SK-N-SH (cell line): ENCODE measurements at regions not wholly inside any gene's neighbourhood (a gene's known extent, or its start where the extent isn't known, plus 50 kb on each side); places are given as distances from the start of the nearest gene placed in this dataset.

ENCODE experiments used
- CTCF ChIA-PET: fragments of 300-600, 350-600 bp; formaldehyde crosslinking; extraction: SDS; loops from one replicate; lab custom pipeline; 2021; lab: Yijun Ruan, JAX
- POLR2A ChIA-PET: fragments of 350-600 bp; sonication (Branson Sonifier 250); formaldehyde crosslinking; extraction: SDS; loops from one replicate; lab custom pipeline; 2020; ENCODE audit warnings: antibody characterized with exemption, inconsistent platforms; lab: Yijun Ruan, JAX
- DNase-seq: peaks from one replicate; pipeline ENCODE4 v3.0.0; 2012
- H2AFZ ChIP-seq: fragments of 200-600 bp; sonication (generic); 2 replicates; pipeline ENCODE4 v1.8.1; 2016; ENCODE audit warnings: antibody characterized with exemption, mild to moderate bottlenecking, low read depth
- H3F3A ChIP-seq: fragments of 200-600 bp; sonication (generic); replicated peaks from 2 replicates; pipeline ENCODE3; 2016; ENCODE audit warnings: antibody characterized with exemption, mild to moderate bottlenecking; ENCODE audit not compliant: insufficient read depth
- H3K27ac ChIP-seq, 2 experiments: fragments of 200-500 bp in 1 of 2; fragments of 200-600 bp in 1 of 2; sonication (Bioruptor generic) in 1 of 2; sonication (generic), shearing (Covaris generic) in 1 of 2; 2 replicates each; pipeline versions ENCODE4 v1.5.1 to v1.6.1; 2014 to 2016; ENCODE audit warnings: low read depth in 2 of 2, inconsistent platforms in 1 of 2, low read length in 1 of 2, mild to moderate bottlenecking in 1 of 2, mixed read lengths in 1 of 2
- H3K27me3 ChIP-seq: fragments of 200-600 bp; sonication (generic), shearing (Covaris generic); 2 replicates; pipeline ENCODE4 v1.6.1; 2016; ENCODE audit warnings: mixed run types; ENCODE audit not compliant: insufficient read depth
- H3K36me3 ChIP-seq, 2 experiments: fragments of 200-500 bp in 1 of 2; fragments of 200-600 bp in 1 of 2; sonication (Bioruptor generic) in 1 of 2; sonication (generic) in 1 of 2; replicated peaks in 1 of 2; 2 replicates each; pipeline versions ENCODE3 to v1.5.1; 2014 to 2016; ENCODE audit warnings: low read length in 1 of 2, mild to moderate bottlenecking in 1 of 2; ENCODE audit not compliant: insufficient read depth in 2 of 2, control insufficient read depth in 1 of 2
- H3K4me1 ChIP-seq, 2 experiments: fragments of 200-500 bp in 1 of 2; fragments of 200-600 bp in 1 of 2; sonication (Bioruptor generic) in 1 of 2; sonication (generic), shearing (Covaris generic) in 1 of 2; 2 replicates each; pipeline versions ENCODE4 v1.5.1 to v1.6.1; 2014 to 2016; ENCODE audit warnings: low read depth in 1 of 2, low read length in 1 of 2, mixed run types in 1 of 2; ENCODE audit not compliant: insufficient read depth in 2 of 2, control insufficient read depth in 1 of 2
- H3K4me2 ChIP-seq: fragments of 200-600 bp; sonication (generic), shearing (Covaris generic); 2 replicates; pipeline ENCODE4 v1.6.1; 2017; ENCODE audit warnings: mixed run types
- H3K4me3 ChIP-seq, 2 experiments: fragments of 200-500 bp in 1 of 2; fragments of 200-600 bp in 1 of 2; sonication (Bioruptor generic) in 1 of 2; sonication (generic), shearing (Covaris generic) in 1 of 2; 2 replicates each; pipeline versions ENCODE4 v1.5.1 to v1.8.1; 2014 to 2016; ENCODE audit warnings: low read depth in 2 of 2, inconsistent platforms in 1 of 2, low read length in 1 of 2, mild to moderate bottlenecking in 1 of 2, mixed read lengths in 1 of 2, moderate library complexity in 1 of 2
- H3K79me2 ChIP-seq: fragments of 200-600 bp; sonication (generic); 2 replicates; pipeline ENCODE4 v1.8.1; 2017; ENCODE audit warnings: mild to moderate bottlenecking; ENCODE audit not compliant: insufficient read depth
- H3K9ac ChIP-seq: fragments of 200-600 bp; sonication (generic); 2 replicates; pipeline ENCODE4 v1.6.1; 2017; ENCODE audit warnings: mixed run types
- H3K9me2 ChIP-seq: fragments of 200-600 bp; sonication (generic); 2 replicates; pipeline ENCODE4 v1.6.1; 2017; ENCODE audit warnings: mixed run types
- H3K9me3 ChIP-seq: fragments of 200-600 bp; sonication (generic); 2 replicates; pipeline ENCODE4 v1.6.1; 2017; ENCODE audit warnings: mixed run types, mild to moderate bottlenecking, moderate library complexity
- H4K20me1 ChIP-seq: fragments of 200-600 bp; sonication (generic); 2 replicates; pipeline ENCODE4 v1.6.1; 2017; ENCODE audit warnings: mild to moderate bottlenecking, mixed run types; ENCODE audit not compliant: insufficient read depth
- CHD2 ChIP-seq: fragments of 150-350 bp; IDR thresholded peaks from 2 replicates; pipeline ENCODE4 v1.6.1; 2018; ENCODE audit warnings: low read length; ENCODE audit not compliant: partially characterized antibody
- ELF1 ChIP-seq: IDR thresholded peaks from 2 replicates; pipeline ENCODE4 v1.4.0; 2012
- EP300 ChIP-seq, 2 experiments: IDR thresholded peaks; 2 replicates each; pipeline versions ENCODE4 v1.4.0 to v1.6.1; 2012; ENCODE audit warnings: borderline replicate concordance in 1 of 2, low read depth in 1 of 2, low read length in 1 of 2
- EZH2phosphoT487 ChIP-seq: fragments of 200-600 bp; sonication (generic); IDR thresholded peaks from 2 replicates; pipeline ENCODE4 v1.6.1; 2017; ENCODE audit warnings: low read depth, mixed run types, mild to moderate bottlenecking, antibody characterized with exemption, moderate library complexity, borderline replicate concordance
- FOSL2 ChIP-seq: IDR thresholded peaks from 2 replicates; pipeline ENCODE4 v1.4.0; 2012; ENCODE audit warnings: low read depth, mild to moderate bottlenecking, moderate library complexity, borderline replicate concordance
- FOXM1 ChIP-seq: IDR thresholded peaks from 2 replicates; pipeline ENCODE4 v1.4.0; 2012; ENCODE audit warnings: low read depth, mild to moderate bottlenecking
- GABPA ChIP-seq: IDR thresholded peaks from 2 replicates; pipeline ENCODE4 v1.4.0; 2012; ENCODE audit warnings: low read depth, mild to moderate bottlenecking
- GATA2 ChIP-seq: sonication (generic); formaldehyde crosslinking; IDR thresholded peaks from 2 replicates; pipeline ENCODE4 v1.5.0; 2020; ENCODE audit warnings: mild to moderate bottlenecking, missing genetic modification reagents
- JUND ChIP-seq: IDR thresholded peaks from 2 replicates; pipeline ENCODE4 v1.4.0; 2012
- MXI1 ChIP-seq: IDR thresholded peaks from 2 replicates; pipeline ENCODE4 v1.6.1; 2012; ENCODE audit warnings: mild to moderate bottlenecking, low read depth, low read length, improper control_type of control experiment
- NRF1 ChIP-seq: IDR thresholded peaks from 2 replicates; pipeline ENCODE4 v1.6.1; 2012; ENCODE audit warnings: low read depth, mild to moderate bottlenecking, low read length
- POLR2AphosphoS5 ChIP-seq: IDR thresholded peaks from 2 replicates; pipeline ENCODE4 v1.6.1; 2012; ENCODE audit warnings: low read depth, low read length
- RAD21 ChIP-seq: IDR thresholded peaks from 2 replicates; pipeline ENCODE4 v1.6.1; 2012; ENCODE audit warnings: mild to moderate bottlenecking, low read length
- RFX5 ChIP-seq: IDR thresholded peaks from 2 replicates; pipeline ENCODE4 v1.6.1; 2012; ENCODE audit warnings: mild to moderate bottlenecking, improper control_type of control experiment, low read length
- SIN3A ChIP-seq: IDR thresholded peaks from 2 replicates; pipeline ENCODE4 v1.6.1; 2012; ENCODE audit warnings: low read depth, mild to moderate bottlenecking, low read length, moderate library complexity, borderline replicate concordance
- SMC3 ChIP-seq: IDR thresholded peaks from 2 replicates; pipeline ENCODE4 v1.6.1; 2012; ENCODE audit warnings: low read depth, low read length, improper control_type of control experiment
- TEAD4 ChIP-seq: IDR thresholded peaks from 2 replicates; pipeline ENCODE4 v1.4.0; 2012; ENCODE audit warnings: mild to moderate bottlenecking, borderline replicate concordance; ENCODE audit not compliant: insufficient read depth
- YY1 ChIP-seq: IDR thresholded peaks from 2 replicates; pipeline ENCODE4 v1.4.0; 2012; ENCODE audit warnings: low read depth, mild to moderate bottlenecking
- WGBS: methylation state at CpG from one replicate; pipeline ENCODE4 v1.1.6; 2017; ENCODE audit warnings: low lambda C conversion rate; 5-methylcytosine and 5-hydroxymethylcytosine counted together
- TF ChIP-seq, protein P1 (sequence below): fragments of 150-350 bp; IDR thresholded peaks from 2 replicates; pipeline ENCODE4 v1.6.1; 2016; ENCODE audit warnings: mild to moderate bottlenecking, low read depth, low read length
- TF ChIP-seq, protein P2 (sequence below): IDR thresholded peaks from 2 replicates; pipeline ENCODE4; 2012
- TF ChIP-seq, protein P3 (sequence below): IDR thresholded peaks from 2 replicates; pipeline ENCODE4 v1.4.0; 2012; ENCODE audit warnings: low read depth, borderline replicate concordance
- TF ChIP-seq, protein P4 (sequence below): IDR thresholded peaks from 2 replicates; pipeline ENCODE4 v1.4.0; 2012; ENCODE audit warnings: low read depth

DNA sequence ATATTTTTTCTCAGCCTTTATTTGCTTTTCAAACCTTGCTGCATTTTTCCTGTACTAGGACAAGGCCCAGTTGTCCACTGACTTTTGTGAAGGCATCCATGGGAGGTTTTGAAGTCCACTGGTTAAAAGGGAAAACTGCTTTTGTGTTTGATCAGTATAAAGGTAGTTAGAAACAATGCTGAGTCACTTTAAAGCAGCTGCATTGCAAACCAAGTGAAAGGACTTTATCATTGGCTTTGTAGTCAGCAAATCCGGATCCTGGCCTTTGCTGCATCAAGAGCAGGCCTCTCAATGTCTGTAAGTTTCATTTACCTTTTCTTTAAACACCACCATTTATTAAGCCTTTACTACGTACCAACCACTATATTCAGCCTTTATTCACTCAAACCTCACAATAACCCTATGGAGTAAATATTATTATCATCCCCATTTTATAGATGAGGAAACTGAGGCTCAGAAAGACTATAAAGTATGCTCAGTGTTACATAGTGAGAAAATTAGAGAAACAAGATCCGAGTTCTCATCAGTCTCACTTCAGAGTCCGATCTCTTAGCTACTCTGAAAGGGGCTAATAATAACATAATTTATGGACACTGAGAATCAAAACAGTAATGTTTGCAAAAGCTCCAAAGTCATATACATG is 60.6 kb upstream of the HSD17B12 start (continued):
- TF ChIP-seq, protein P1, sequence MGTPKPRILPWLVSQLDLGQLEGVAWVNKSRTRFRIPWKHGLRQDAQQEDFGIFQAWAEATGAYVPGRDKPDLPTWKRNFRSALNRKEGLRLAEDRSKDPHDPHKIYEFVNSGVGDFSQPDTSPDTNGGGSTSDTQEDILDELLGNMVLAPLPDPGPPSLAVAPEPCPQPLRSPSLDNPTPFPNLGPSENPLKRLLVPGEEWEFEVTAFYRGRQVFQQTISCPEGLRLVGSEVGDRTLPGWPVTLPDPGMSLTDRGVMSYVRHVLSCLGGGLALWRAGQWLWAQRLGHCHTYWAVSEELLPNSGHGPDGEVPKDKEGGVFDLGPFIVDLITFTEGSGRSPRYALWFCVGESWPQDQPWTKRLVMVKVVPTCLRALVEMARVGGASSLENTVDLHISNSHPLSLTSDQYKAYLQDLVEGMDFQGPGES: no peak
- no peak for TF ChIP-seq JUND
- TF ChIP-seq EZH2phosphoT487: no peak
- TF ChIP-seq MXI1: no peak
- TF ChIP-seq, protein P2, sequence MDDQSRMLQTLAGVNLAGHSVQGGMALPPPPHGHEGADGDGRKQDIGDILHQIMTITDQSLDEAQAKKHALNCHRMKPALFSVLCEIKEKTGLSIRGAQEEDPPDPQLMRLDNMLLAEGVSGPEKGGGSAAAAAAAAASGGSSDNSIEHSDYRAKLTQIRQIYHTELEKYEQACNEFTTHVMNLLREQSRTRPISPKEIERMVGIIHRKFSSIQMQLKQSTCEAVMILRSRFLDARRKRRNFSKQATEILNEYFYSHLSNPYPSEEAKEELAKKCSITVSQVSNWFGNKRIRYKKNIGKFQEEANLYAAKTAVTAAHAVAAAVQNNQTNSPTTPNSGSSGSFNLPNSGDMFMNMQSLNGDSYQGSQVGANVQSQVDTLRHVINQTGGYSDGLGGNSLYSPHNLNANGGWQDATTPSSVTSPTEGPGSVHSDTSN: no peak
- no peak for TF ChIP-seq POLR2AphosphoS5
- TF ChIP-seq RFX5: no peak

DNA sequence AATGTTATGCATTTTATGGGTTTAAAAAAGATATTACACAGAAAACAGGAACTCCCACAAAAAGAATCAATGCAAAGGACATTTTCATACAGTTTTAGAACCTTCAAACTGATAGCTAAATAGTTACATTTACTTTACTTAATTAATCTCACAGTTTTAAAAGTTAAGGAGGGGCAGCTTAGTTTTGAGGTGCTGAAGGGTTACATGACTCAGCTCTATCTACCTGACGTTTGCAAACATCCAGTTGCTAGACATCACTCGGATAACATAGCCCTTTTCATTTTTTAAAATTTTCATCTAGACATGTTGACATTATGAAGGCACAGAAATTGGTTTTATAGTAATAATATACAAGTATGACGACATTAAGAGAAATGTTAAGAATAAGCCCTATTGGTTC is 53.7 kb upstream of the HSD17B12 start:
- Histone ChIP-seq H3K36me3 (no peaks in the 10 kb centered on the region), H3K4me2 (no peak overlapping the region), H3K4me3 (no peak overlapping the region), H3K4me1 (no peaks in the 10 kb centered on the region), H3K79me2 (no peaks in the 10 kb centered on the region), H3K9ac (no peak overlapping the region), H4K20me1 (no peaks in the 10 kb centered on the region), H3K27me3 (peaks cover 4% of the 10 kb centered on the region; the same call in 1 of the 2 replicates), H3K9me3 (no peaks in the 10 kb centered on the region), H3F3A (no peaks in the 10 kb centered on the region), H2AFZ (no peak overlapping the region), H3K9me2 (no peaks in the 10 kb centered on the region), H3K27ac (no peak overlapping the region)
- no peak for DNase-seq
- POLR2A ChIA-PET: no interaction called here
- WGBS: 18% methylated on average over 3 of the region's 3 CpGs
- TF ChIP-seq, protein P3, sequence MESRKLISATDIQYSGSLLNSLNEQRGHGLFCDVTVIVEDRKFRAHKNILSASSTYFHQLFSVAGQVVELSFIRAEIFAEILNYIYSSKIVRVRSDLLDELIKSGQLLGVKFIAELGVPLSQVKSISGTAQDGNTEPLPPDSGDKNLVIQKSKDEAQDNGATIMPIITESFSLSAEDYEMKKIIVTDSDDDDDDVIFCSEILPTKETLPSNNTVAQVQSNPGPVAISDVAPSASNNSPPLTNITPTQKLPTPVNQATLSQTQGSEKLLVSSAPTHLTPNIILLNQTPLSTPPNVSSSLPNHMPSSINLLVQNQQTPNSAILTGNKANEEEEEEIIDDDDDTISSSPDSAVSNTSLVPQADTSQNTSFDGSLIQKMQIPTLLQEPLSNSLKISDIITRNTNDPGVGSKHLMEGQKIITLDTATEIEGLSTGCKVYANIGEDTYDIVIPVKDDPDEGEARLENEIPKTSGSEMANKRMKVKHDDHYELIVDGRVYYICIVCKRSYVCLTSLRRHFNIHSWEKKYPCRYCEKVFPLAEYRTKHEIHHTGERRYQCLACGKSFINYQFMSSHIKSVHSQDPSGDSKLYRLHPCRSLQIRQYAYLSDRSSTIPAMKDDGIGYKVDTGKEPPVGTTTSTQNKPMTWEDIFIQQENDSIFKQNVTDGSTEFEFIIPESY: no peak
- TF ChIP-seq YY1: no peak
- no peak for TF ChIP-seq FOSL2
- no peak for TF ChIP-seq MXI1
- no peak for TF ChIP-seq EP300 (IDR thresholded peaks at IDR 0.05; ENCODE audit: borderline replicate concordance in 1 of 2, low read depth in 1 of 2, low read length in 1 of 2)
- TF ChIP-seq RAD21: no peak
- no peak for TF ChIP-seq SIN3A
- no peak for TF ChIP-seq EZH2phosphoT487
- no peak for TF ChIP-seq GABPA
- TF ChIP-seq TEAD4: no peak
- TF ChIP-seq JUND: no peak
- TF ChIP-seq FOXM1: no peak
- TF ChIP-seq GATA2 (CRISPR knock-in tag): no peak
- TF ChIP-seq, protein P2: no peak
- TF ChIP-seq ELF1: no peak
- TF ChIP-seq, protein P4, sequence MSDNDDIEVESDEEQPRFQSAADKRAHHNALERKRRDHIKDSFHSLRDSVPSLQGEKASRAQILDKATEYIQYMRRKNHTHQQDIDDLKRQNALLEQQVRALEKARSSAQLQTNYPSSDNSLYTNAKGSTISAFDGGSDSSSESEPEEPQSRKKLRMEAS: no peak
- TF ChIP-seq SMC3: no peak
- TF ChIP-seq NRF1: no peak
- no peak for TF ChIP-seq CHD2
- CTCF ChIA-PET: interaction anchor here (1.2 kb wide), 1 partner anchor 82 kb away, joined by 3 read pairs; no protein-coding TSS in a partner anchor
